WTC11 (cell line): ENCODE measurements at regions not wholly inside any gene's neighbourhood (a gene's known extent, or its start where the extent isn't known, plus 50 kb on each side); places are given as distances from the start of the nearest gene placed in this dataset.

Experiments used
- ATAC-seq: fragments of 200-7000 bp; cut with Tn5 transposase; 2 replicates; pipeline ENCODE4 v1.10.0; 2021; ENCODE audit warnings: mild to moderate bottlenecking, moderate library complexity
- CTCF ChIA-PET: fragments of 300-600 bp; sonication (Branson Sonifier 250); formaldehyde crosslinking; loops from one replicate; lab custom pipeline; 2021; ENCODE audit warnings: antibody characterized with exemption; lab: Charles Lee
- POLR2A ChIA-PET: fragments of 350-600 bp; sonication (Branson Sonifier 250); formaldehyde crosslinking; loops from one replicate; lab custom pipeline; 2021; ENCODE audit warnings: antibody characterized with exemption; lab: Charles Lee
- DNase-seq: peaks from one replicate; pipeline ENCODE4 v3.0.0; 2021; ENCODE audit warnings: low spot score
- H3K27ac Mint-ChIP-seq: 2 replicates; pipeline ENCODE4 v1.8.0; 2021; ENCODE audit warnings: mixed read lengths
- H3K27me3 Mint-ChIP-seq: 2 replicates; pipeline ENCODE4 v1.8.0; 2021; ENCODE audit warnings: low read depth, mild to moderate bottlenecking, moderate library complexity, mixed read lengths
- H3K36me3 Mint-ChIP-seq: 2 replicates; pipeline ENCODE4 v1.8.0; 2021; ENCODE audit warnings: mixed read lengths
- H3K4me1 Mint-ChIP-seq: 2 replicates; pipeline ENCODE4 v1.8.0; 2022; ENCODE audit warnings: mixed read lengths
- H3K4me3 Mint-ChIP-seq: 2 replicates; pipeline ENCODE4 v1.8.0; 2021; ENCODE audit warnings: mild to moderate bottlenecking, moderate library complexity, mixed read lengths
- H3K9me3 Mint-ChIP-seq: 2 replicates; pipeline ENCODE4 v1.8.0; 2021; ENCODE audit warnings: mixed read lengths
- ATF1 ChIP-seq: sonication (generic); formaldehyde crosslinking; IDR thresholded peaks from 2 replicates; pipeline ENCODE4 v1.8.1; 2023; ENCODE audit warnings: mild to moderate bottlenecking, moderate library complexity, missing genetic modification reagents
- CDX4 ChIP-seq: fragments of 250-450 bp; sonication (Bioruptor Pico); IDR thresholded peaks from 2 replicates; pipeline ENCODE4 v1.9.0; 2021; ENCODE audit warnings: moderate library complexity, mild to moderate bottlenecking, inconsistent platforms, borderline replicate concordance
- EMX1 ChIP-seq: fragments of 250-450 bp; sonication (Bioruptor Pico); IDR thresholded peaks from 2 replicates; pipeline ENCODE4 v1.8.0; 2021; ENCODE audit warnings: mild to moderate bottlenecking
- GABPB1 ChIP-seq: sonication (generic); formaldehyde crosslinking; IDR thresholded peaks from 2 replicates; pipeline ENCODE4 v1.8.1; 2023; ENCODE audit warnings: mild to moderate bottlenecking, missing genetic modification reagents
- GRHL2 ChIP-seq: fragments of 250-450 bp; sonication (Bioruptor Pico); IDR thresholded peaks from 2 replicates; pipeline ENCODE4 v1.8.0; 2022; ENCODE audit warnings: mild to moderate bottlenecking, moderate library complexity; ENCODE audit not compliant: insufficient replicate concordance, severe bottlenecking
- IRF2 ChIP-seq: sonication (generic); formaldehyde crosslinking; IDR thresholded peaks from 2 replicates; pipeline ENCODE4 v1.8.0; 2022; ENCODE audit warnings: low read depth, missing genetic modification reagents, borderline replicate concordance
- JUN ChIP-seq: sonication (generic); formaldehyde crosslinking; IDR thresholded peaks from 2 replicates; pipeline ENCODE4 v1.8.0; 2023; ENCODE audit warnings: mild to moderate bottlenecking, missing genetic modification reagents
- NFE2L1 ChIP-seq: sonication (generic); formaldehyde crosslinking; IDR thresholded peaks from 2 replicates; pipeline ENCODE4 v1.8.1; 2023; ENCODE audit warnings: missing genetic modification reagents
- NR1H2 ChIP-seq: sonication (generic); formaldehyde crosslinking; IDR thresholded peaks from 2 replicates; pipeline ENCODE4 v1.9.0; 2021; ENCODE audit warnings: mild to moderate bottlenecking, moderate library complexity, missing genetic modification reagents
- NR3C1 ChIP-seq: sonication (generic); formaldehyde crosslinking; conservative IDR thresholded peaks from 2 replicates; pipeline ENCODE4 v1.8.1; 2023; ENCODE audit warnings: low read depth, mild to moderate bottlenecking, missing genetic modification reagents
- OVOL2 ChIP-seq: fragments of 250-450 bp; sonication (Bioruptor Pico); IDR thresholded peaks from 2 replicates; pipeline ENCODE4 v1.9.0; 2021; ENCODE audit warnings: mild to moderate bottlenecking, borderline replicate concordance
- TEAD4 ChIP-seq: sonication (generic); formaldehyde crosslinking; IDR thresholded peaks from 2 replicates; pipeline ENCODE4 v1.8.0; 2022; ENCODE audit warnings: mild to moderate bottlenecking, missing genetic modification reagents
- ZBTB21 ChIP-seq: sonication (generic); formaldehyde crosslinking; IDR thresholded peaks from 2 replicates; pipeline ENCODE4 v1.8.1; 2023; ENCODE audit warnings: mild to moderate bottlenecking, missing genetic modification reagents, borderline replicate concordance
- ZNF317 ChIP-seq: sonication (generic); formaldehyde crosslinking; IDR thresholded peaks from 2 replicates; pipeline ENCODE4 v1.8.1; 2023; ENCODE audit warnings: low read depth, mild to moderate bottlenecking, moderate library complexity, missing genetic modification reagents, borderline replicate concordance
- ZNF396 ChIP-seq: fragments of 250-450 bp; sonication (Bioruptor Pico); IDR thresholded peaks from 2 replicates; pipeline ENCODE4 v1.8.0; 2021; ENCODE audit warnings: mild to moderate bottlenecking, moderate library complexity, borderline replicate concordance
- ZSCAN18 ChIP-seq: fragments of 250-450 bp; sonication (Bioruptor Pico); IDR thresholded peaks from 2 replicates; pipeline ENCODE4 v2.1.2; 2022; ENCODE audit warnings: mild to moderate bottlenecking, moderate library complexity
- TF ChIP-seq, protein P1 (sequence below): fragments of 250-450 bp; sonication (Bioruptor Pico); IDR thresholded peaks from 2 replicates; pipeline ENCODE4 v1.8.0; 2021; ENCODE audit warnings: mild to moderate bottlenecking
- TF ChIP-seq, protein P2 (sequence below): fragments of 250-450 bp; sonication (Bioruptor Pico); IDR thresholded peaks from 2 replicates; pipeline ENCODE4 v1.9.0; 2021; ENCODE audit warnings: mild to moderate bottlenecking, borderline replicate concordance
- TF ChIP-seq, protein P3 (sequence below): sonication (generic); formaldehyde crosslinking; IDR thresholded peaks from 2 replicates; pipeline ENCODE4 v1.8.0; 2023; ENCODE audit warnings: missing genetic modification reagents
- TF ChIP-seq, protein P4 (sequence below): sonication (generic); formaldehyde crosslinking; IDR thresholded peaks from 2 replicates; pipeline ENCODE4 v1.8.0; 2022; ENCODE audit warnings: mild to moderate bottlenecking, missing genetic modification reagents
- TF ChIP-seq, protein P5 (sequence below): sonication (generic); formaldehyde crosslinking; conservative IDR thresholded peaks from 2 replicates; pipeline ENCODE4 v1.8.1; 2023; ENCODE audit warnings: mild to moderate bottlenecking, low read depth, missing genetic modification reagents, moderate library complexity

DNA sequence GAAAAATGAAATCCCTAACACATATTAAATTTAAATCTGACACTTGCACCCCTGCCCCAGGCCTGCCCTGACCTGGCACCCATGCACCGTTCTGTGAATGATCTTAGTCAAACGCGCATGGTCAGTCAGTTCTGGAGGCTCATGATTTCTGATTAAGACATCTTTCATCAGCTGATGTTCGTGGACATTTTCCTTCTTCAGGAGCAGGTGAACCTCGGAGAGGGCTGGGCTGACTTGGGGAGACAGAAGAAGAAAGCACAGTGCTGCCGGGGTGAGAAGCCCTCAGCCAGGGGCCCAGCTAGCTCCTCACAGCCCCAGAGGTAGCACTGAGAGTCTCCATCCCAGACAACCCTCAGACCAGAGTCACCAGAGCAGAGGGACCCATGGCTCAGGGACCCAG lies 134.5 kb upstream of the AJAP1 start:
- Mint-ChIP-seq H3K36me3 (peaks cover 87% of the 10 kb centered on the region), H3K9me3 (peaks cover 92% of the 10 kb centered on the region), H3K4me1 (no peaks in the 10 kb centered on the region), H3K27ac (no peak overlapping the region), H3K4me3 (no peak overlapping the region), H3K27me3 (peaks cover 5% of the 10 kb centered on the region)
- ChIA-PET POLR2A (no interaction called here), CTCF (no interaction called here)
- TF ChIP-seq CDX4 (no peak), GRHL2 (CRISPR knock-in tag) (no peak), IRF2 (no peak), TEAD4 (CRISPR knock-in tag) (no peak), ZBTB21 (CRISPR knock-in tag) (no peak), ATF1 (no peak), NR3C1 (no peak), ZNF396 (no peak), JUN (CRISPR knock-in tag) (no peak), OVOL2 (CRISPR knock-in tag) (no peak), EMX1 (CRISPR knock-in tag) (no peak)
- TF ChIP-seq, protein P1, sequence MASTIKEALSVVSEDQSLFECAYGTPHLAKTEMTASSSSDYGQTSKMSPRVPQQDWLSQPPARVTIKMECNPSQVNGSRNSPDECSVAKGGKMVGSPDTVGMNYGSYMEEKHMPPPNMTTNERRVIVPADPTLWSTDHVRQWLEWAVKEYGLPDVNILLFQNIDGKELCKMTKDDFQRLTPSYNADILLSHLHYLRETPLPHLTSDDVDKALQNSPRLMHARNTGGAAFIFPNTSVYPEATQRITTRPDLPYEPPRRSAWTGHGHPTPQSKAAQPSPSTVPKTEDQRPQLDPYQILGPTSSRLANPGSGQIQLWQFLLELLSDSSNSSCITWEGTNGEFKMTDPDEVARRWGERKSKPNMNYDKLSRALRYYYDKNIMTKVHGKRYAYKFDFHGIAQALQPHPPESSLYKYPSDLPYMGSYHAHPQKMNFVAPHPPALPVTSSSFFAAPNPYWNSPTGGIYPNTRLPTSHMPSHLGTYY (CRISPR knock-in tag), result no peak
- no peak for DNase-seq
- no peak for ATAC-seq

- Mint-ChIP-seq H3K36me3 (peaks cover 87% of the 10 kb centered on the region), H3K27ac (no peak overlapping the region), H3K27me3 (no peaks in the 10 kb centered on the region; the same call in 1 of the 2 replicates), H3K4me1 (no peaks in the 10 kb centered on the region), H3K4me3 (no peak overlapping the region), H3K9me3 (peaks cover 89% of the 10 kb centered on the region)
- POLR2A ChIA-PET, result no interaction called here
- DNase-seq, result no peak
- ATAC-seq, result no peak
- CTCF ChIA-PET, result no interaction called here
- TF ChIP-seq EMX1 (CRISPR knock-in tag) (no peak), ZSCAN18 (no peak), NR1H2 (CRISPR knock-in tag) (no peak), NFE2L1 (CRISPR knock-in tag) (no peak), GABPB1 (no peak), ZNF317 (CRISPR knock-in tag) (no peak)
- TF ChIP-seq, protein P2, sequence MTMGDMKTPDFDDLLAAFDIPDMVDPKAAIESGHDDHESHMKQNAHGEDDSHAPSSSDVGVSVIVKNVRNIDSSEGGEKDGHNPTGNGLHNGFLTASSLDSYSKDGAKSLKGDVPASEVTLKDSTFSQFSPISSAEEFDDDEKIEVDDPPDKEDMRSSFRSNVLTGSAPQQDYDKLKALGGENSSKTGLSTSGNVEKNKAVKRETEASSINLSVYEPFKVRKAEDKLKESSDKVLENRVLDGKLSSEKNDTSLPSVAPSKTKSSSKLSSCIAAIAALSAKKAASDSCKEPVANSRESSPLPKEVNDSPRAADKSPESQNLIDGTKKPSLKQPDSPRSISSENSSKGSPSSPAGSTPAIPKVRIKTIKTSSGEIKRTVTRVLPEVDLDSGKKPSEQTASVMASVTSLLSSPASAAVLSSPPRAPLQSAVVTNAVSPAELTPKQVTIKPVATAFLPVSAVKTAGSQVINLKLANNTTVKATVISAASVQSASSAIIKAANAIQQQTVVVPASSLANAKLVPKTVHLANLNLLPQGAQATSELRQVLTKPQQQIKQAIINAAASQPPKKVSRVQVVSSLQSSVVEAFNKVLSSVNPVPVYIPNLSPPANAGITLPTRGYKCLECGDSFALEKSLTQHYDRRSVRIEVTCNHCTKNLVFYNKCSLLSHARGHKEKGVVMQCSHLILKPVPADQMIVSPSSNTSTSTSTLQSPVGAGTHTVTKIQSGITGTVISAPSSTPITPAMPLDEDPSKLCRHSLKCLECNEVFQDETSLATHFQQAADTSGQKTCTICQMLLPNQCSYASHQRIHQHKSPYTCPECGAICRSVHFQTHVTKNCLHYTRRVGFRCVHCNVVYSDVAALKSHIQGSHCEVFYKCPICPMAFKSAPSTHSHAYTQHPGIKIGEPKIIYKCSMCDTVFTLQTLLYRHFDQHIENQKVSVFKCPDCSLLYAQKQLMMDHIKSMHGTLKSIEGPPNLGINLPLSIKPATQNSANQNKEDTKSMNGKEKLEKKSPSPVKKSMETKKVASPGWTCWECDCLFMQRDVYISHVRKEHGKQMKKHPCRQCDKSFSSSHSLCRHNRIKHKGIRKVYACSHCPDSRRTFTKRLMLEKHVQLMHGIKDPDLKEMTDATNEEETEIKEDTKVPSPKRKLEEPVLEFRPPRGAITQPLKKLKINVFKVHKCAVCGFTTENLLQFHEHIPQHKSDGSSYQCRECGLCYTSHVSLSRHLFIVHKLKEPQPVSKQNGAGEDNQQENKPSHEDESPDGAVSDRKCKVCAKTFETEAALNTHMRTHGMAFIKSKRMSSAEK, result no peak
- TF ChIP-seq, protein P3, sequence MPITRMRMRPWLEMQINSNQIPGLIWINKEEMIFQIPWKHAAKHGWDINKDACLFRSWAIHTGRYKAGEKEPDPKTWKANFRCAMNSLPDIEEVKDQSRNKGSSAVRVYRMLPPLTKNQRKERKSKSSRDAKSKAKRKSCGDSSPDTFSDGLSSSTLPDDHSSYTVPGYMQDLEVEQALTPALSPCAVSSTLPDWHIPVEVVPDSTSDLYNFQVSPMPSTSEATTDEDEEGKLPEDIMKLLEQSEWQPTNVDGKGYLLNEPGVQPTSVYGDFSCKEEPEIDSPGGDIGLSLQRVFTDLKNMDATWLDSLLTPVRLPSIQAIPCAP (CRISPR knock-in tag), result no peak
- TF ChIP-seq, protein P4, sequence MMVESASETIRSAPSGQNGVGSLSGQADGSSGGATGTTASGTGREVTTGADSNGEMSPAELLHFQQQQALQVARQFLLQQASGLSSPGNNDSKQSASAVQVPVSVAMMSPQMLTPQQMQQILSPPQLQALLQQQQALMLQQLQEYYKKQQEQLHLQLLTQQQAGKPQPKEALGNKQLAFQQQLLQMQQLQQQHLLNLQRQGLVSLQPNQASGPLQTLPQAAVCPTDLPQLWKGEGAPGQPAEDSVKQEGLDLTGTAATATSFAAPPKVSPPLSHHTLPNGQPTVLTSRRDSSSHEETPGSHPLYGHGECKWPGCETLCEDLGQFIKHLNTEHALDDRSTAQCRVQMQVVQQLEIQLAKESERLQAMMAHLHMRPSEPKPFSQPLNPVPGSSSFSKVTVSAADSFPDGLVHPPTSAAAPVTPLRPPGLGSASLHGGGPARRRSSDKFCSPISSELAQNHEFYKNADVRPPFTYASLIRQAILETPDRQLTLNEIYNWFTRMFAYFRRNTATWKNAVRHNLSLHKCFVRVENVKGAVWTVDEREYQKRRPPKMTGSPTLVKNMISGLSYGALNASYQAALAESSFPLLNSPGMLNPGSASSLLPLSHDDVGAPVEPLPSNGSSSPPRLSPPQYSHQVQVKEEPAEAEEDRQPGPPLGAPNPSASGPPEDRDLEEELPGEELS, result no peak
- TF ChIP-seq, protein P5, sequence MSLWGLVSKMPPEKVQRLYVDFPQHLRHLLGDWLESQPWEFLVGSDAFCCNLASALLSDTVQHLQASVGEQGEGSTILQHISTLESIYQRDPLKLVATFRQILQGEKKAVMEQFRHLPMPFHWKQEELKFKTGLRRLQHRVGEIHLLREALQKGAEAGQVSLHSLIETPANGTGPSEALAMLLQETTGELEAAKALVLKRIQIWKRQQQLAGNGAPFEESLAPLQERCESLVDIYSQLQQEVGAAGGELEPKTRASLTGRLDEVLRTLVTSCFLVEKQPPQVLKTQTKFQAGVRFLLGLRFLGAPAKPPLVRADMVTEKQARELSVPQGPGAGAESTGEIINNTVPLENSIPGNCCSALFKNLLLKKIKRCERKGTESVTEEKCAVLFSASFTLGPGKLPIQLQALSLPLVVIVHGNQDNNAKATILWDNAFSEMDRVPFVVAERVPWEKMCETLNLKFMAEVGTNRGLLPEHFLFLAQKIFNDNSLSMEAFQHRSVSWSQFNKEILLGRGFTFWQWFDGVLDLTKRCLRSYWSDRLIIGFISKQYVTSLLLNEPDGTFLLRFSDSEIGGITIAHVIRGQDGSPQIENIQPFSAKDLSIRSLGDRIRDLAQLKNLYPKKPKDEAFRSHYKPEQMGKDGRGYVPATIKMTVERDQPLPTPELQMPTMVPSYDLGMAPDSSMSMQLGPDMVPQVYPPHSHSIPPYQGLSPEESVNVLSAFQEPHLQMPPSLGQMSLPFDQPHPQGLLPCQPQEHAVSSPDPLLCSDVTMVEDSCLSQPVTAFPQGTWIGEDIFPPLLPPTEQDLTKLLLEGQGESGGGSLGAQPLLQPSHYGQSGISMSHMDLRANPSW (CRISPR knock-in tag), result no peak
These were observed 130.9 kb upstream of the AJAP1 start for GRCh38 chr1:4523551-4523950.
